NCI-H82 (cell line): ENCODE measurements at regions not wholly inside any gene's neighbourhood (a gene's known extent, or its start where the extent isn't known, plus 50 kb on each side); places are given as distances from the start of the nearest gene placed in this dataset.

Experiments used
- DNase-seq: peaks from one replicate; lab custom pipeline; 2025; lab: John Stamatoyannopoulos, UW

DNA sequence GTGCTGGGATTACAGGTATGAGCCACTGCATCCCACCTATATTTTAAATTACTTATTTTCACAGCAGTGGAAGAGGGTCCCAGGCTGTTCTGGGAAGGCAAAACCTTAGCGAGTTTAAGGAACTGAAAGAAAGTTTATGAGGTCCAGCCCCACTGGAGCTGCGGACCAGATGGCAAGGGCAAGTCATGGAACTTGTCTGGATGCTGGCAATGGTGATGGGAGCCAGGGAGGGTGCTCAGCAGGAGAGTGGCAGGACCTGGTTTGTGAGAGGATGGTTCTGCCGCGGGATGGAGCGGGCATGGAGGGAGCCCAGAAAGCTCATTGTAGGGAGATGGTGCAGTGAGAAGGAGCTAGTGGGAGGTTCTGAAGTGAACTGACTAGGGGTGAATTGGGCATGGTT is 50.6 kb upstream of the SLC45A1 start:
- DNase-seq = no peak

DNA sequence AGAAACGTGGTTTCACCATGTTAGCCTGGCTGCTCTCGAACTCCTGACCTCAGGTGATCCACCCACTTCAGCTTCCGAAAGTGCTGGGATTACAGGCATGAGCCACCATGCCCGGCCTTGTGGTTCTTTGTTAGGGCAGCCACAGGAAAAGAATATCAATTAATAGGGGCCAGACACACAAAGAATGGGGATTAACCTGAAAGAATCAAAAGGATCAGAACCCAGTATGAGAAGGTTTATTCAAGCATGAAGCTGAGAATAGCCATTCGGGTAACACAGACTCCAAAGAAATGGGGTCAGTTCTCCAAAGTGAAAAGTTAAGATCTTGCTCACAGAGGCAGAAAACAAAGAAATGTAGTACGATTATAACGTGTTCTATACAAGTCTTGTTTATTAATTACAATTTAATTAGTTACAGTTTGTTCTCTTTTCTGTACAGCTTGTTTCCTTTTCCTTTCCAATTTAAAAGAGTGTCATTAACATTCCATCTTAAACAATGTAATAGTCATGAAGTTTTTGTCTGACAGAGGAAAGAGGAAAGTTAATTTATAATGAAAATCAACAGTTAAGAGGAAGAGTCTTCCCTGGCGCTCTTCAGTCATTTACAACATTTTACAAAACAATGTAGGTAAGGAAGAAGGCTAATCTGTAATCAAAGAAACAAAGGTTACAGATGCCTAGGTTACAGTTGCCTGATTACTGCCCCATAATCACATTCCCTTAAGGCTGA is 51.3 kb upstream of the SLC45A1 start:
- DNase-seq = no peak

DNA sequence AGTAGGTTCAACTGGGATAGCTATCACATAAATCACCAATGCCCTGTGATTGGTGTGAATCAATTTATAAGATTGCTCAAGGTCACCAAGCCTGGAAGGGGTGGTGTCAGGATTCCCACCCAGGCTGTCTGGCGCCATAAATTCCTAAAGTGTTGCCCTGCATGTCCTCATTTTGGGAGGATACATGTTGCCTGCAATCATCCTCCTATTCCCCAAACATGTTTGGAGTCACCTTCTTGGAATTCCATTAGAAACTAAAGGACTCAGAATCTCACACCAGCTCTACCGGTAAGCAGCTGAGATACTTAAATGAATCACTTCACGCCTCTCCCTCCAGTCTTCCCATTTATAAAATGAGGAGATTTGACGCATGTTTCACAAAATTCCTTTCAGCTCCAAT is 54.1 kb upstream of the SLC45A1 start:
- no peak for DNase-seq

DNA sequence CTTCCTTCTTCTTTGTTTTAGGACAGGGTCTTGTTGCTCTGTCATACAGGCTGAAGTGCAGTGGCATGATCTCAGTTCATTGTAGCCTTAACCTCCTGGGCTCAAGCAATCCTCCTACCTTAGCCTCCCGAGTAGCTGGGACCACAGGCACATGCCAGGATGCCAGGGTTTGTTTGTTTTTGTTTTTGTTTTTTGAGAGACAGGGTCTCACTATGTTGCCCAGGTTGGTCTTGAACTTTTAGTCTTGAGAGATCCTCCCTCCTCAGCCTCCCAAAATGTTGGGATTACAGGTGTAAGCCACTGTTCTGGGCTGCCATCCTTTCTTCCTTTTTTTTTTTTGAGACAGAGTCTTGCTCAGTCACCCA is 56.5 kb upstream of the SLC45A1 start:
- no peak for DNase-seq

DNA sequence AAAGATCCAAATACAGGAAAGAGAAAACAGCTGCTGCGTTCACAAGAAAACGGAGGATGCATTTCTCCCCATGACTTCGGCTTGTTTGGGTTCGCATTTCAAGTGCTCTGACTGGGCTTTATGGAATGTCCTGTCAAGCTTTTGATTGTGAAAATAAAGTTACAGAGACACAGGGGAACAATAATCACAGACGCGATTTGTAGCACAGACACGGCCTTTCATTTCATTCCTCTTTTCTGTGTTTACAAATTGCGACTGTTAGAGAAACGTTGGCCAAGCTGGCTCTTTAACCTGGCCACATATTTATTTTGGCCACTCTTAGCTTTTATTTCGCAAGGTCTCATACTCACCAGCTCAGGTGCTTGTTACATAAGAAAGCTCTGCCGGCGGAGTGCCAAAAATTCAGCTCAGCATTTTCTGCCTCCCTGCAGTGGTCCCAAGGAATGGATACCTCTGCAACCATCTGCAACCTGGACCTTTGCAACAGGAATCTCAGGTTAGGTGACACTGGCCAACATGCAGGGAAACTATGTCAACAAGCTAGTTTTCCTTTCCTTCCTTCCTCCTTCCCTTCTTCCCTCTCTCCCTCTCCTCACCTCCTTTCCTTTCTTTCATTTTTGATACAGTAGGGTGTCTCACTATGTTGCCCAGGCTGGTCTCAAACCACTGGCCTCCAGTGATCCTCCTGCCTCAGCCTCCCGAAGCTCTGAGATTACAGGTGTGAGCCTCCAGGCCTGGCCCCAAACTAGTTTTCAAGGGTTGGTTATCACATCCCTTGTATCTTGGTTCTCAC is 58.2 kb upstream of the SLC45A1 start:
- DNase-seq = no peak

DNA sequence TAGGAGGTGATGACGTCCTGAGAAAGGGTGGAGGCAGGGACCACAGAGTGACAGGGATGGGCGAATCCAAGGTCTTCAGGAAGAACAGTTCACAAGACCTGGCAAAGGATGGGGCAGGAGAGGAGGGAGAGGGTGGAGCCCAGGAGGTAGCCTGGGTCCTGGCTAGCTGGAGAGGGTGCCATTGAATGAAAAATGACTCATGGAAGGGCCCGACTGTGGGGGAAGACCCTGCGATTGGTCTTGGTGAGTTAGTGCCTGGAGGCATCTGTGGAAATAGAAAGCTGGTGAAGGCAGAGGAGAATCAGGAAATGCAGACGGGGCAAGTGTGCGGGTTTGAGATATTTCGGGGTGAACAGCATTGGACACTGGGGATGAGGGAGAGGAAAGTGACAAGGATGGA is 60.3 kb upstream of the SLC45A1 start:
- no peak for DNase-seq

DNA sequence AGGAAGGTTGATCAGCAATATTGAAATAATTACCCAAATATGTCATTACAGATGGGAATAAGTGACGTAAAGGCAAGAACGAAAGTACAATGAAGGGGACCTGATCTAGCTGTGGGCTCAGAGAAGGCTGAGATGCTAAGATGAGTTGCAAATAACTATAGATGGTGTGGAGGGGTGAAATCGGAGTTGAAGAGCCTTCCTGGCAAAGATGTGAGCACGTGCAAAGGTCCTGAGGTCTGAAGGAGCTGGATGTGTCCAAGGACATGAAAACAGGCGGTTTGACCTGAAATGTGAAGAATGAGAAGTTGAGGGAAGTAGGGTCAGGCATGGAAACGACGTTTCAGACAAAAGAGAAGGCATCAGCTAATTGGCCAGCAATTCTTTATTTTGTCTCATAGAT is 61.6 kb upstream of the SLC45A1 start:
- no peak for DNase-seq

DNA sequence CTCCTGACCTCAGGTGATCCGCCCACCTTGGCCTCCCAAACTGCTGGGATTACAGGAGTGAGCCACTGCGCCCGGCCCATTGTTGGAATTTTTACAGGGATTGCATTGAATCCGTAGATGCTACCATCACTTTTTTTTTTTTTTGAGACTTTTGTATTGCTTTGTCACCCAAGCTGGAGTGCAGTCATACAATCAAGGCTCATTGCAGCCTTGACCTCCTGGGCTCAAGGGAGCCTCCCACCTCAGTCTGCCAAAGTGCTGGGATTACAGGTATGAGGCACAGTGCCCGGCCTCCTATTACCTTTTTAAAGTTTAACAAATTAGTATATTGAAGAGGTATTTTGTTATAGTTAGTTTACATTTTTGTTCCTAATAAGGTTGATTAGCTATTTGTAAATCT is 62.2 kb upstream of the SLC45A1 start:
- no peak for DNase-seq

DNA sequence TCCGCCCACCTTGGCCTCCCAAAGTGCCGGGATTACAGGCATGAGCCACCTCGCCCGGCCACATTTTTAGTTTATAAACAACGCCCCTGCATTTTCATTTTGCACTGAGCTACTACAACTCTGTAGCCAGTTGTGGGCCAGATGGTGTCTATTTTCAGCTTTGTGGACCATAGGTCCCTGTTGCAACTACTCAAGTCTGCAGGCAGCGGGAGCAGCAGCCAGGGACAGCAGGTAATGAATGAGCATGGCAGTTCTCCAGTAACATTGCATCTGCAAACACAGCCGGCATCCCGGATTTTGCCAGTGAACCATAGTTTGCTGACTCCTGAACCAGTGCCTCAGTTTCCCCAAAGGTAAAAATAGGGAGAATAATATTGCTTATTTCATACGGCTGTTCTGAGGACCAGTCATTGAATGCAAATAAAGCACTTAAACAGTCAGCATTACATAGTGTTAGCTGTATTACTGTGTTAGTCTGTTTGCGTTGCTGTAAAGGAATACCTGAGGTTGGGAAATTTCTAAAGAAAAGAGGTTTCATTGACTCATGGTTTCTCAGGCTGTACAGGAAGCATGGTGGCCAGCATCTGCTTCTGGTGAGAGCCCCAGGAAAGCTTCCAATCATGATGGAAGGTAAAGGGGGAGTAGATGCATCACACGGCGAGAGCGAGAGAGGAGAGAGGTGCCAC is 65.5 kb upstream of the SLC45A1 start:
- no peak for DNase-seq

DNA sequence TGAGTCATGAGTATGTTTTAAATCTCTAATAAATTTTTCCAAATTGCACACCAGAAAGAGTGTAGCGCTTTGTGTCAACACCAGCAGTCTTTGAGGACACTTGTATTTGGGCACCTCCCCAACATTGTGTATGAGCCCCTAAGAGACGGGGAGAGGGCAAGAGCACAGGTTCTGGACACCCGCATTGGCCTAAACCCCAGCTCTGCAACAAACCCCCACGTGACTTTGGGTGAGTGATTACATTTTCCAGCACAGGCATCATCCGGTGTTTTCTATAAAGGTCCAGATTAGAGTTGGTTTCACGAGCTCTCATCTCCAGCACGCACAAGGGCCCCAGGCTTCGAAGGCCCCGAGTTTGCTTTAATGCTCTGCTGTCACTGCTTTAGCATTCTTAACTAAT is 66.3 kb upstream of the SLC45A1 start:
- no peak for DNase-seq

DNA sequence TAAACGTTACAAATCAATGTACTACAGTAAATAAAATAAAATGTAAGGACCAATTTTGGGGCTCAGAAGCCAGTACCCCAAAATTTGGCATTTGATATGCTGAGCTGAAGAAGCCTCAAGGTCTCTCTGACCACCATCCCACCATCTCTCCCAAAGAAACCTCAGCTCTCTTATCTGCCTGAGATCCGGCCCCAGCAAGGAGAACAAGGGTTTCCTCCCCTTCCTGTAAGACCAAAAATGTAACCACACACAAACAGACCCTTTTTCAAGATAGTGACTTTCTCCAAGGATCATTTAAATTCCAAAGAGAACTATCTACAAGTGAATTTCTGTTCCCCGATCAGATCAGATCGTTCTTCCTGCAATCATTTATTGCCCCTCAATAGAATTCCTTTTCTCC is 68.1 kb upstream of the SLC45A1 start:
- no peak for DNase-seq

DNA sequence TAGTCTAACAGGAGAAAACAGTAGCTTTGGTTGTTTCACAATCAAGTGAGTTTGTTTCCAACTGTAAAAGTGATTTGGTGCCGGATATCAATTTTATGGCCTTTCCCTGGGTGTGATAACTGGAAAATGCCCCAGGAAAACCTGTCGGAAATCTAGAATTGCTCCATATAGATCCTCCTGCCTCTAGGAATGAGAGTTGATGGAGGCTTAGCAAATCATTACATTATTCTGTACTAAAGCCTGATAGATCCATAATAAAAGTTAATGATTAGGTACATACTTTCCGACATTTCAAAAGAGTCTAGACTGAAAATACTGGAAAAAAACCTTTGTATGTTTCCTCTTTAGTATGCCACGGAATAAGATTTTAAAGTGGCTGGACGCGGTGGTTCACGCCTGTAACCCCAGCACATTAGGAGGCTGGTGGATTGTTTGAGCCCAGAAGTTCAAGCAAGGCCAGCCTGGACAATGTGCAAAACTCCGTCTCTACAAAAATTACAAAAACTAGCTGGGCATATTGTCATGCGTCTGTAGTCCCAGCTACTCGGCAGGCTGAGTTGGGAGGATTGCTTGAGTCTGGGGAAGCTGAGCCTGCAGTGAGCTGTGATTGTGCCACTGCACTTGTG is 70.0 kb upstream of the SLC45A1 start:
- no peak for DNase-seq

DNA sequence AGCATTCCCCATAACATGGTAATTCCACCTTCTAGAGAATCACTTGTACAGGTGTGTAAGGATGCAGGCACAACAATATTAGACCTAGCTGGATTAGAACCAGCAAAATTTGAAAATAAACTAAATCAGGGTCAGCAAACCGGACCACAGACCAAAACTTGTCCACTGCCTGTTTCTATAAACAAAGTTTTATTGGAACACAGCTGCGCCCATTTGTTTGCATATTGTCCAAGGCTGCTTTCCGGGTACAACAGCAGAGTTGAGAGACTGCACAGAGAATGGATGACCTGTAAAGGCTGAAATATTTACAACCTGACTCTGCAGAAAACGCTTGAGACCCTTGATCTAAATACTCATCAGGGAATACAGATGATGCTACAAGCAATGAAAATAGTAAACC is 73.6 kb upstream of the SLC45A1 start:
- DNase-seq = no peak

DNA sequence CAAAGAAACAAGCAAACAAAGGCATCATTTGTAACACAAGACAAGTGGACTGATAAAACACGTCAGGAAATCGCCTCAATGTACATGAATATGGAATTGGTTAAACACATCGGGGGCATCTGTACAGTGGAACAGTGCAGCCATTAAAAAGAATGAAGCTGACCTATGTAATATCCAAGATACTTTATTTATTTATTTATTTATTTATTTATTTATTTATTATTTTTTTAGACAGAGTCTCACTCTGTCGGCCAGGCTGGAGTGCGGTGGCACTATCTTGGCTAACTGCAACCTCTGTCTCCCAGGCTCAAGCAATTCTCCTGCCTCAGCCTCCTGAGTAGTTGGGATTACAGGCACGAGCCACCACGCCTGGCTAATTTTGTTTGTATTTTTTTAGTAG is 75.4 kb upstream of the SLC45A1 start:
- no peak for DNase-seq

DNA sequence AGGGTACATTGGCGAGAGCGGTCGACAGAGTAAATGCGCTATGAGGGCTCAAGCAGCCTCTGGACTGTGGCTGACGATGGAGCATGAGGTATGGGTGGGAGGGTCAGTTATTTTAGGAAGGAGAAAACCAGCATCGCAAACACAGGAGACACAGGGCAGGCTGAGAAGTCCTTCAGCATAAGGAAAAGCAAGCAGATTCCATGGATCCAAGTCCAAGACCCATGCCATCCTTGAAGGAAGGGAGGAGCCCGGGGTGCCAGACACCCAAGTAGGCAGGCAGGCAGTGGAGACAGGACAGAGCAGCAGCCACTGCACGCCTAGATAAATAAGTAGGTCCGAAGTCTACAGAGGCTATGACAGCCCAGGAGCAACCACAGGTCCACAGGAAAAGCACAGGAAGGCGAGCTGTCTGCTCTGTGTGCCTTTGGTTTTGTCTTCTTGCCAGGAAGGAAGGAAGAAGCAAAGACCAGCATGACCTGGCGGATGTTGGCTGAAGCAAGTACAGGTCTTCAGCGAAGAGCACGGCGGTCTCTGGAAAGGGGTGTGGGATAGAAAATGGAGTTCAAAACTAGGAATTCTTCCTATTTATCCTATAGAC is 76.4 kb upstream of the SLC45A1 start:
- DNase-seq = no peak

DNA sequence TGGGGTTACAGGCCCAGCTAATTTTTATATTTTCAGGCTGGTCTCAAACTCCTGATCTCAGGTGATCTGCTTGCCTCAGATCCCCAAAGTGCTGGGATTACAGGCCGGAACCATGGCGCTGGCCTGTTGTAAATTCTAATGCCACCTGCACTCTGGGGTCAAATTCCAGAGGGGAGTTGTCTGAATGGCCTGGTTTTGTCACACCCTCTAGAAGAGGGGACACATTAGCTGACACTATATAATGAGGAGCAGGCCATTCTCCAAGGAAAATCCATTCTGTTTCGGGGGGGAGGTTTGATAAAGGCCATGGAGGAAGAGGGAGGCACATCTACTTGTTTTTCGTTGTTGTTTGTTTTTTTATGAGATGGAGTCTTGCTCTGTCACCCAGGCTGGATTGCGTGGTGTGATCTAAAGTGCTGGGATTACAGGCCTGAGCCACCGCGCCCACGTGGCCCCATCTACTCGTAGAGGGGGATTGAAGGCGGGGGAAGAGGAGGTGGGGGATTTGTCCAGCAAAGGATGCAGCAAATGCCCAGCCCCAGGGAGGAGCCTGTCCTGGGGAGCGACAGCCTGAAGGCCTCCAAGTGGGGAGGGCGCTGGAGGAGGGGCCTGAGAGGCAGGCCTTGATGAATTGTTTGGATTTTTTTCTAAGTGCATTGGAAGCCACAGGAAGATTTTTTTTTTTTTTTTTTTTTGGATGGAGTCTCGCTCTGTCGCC is 78.4 kb upstream of the SLC45A1 start:
- peak; percentile 84 for DNase-seq

DNA sequence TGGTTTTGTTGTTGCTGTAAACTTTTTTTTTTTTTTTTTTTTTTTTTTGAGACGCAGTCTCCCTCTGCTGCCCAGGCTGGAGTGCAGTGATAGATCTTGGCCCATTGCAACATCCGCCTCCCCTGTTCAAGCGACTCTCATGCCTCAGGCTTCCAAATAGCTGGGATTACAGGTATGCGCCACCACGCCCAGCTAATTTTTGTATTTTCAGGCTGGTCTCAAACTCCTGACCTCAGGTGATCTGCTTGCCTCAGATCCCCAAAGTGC is 78.9 kb upstream of the SLC45A1 start:
- no peak for DNase-seq

DNA sequence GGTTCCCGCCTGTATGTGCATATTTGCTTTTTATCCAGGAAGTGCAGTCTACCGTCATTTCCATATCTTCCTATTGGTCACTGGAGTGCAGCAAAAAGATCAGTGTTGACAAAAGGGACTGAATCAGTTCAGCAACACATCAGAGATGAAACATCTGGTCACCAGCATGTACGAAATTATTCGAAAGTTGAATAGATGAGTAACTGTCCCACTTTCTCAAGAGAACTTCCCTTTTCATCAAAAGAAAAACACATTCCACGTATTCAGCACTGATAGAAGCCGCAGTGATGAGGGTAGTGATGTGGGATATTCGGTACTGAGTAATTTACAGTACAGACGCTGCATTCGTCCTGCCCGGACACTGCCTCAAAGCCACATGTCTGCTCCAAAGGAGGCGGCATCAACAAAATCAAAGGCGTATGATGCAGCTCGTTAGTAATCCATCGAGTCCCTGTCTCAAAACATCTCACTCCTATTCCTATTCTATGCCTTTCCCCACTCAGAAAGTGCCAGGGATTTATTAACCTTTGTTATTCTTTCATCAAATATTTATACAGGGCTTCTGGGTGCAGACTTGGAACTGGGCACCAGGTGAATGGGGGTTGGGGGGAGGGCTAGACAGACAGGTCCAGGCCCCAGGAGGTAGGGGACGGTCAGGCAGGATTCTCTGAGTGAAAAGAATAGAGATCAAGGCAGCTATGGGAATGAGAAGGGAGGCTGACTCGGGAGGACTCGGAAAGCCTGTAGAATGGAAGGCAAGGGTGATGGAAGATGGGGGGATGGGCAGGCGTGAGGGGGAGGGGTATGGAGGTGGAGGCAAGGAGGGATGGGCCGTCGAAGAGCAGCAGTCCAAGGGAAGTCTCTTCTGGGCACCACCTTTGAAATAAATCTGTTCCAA is 79.5 kb upstream of the SLC45A1 start:
- DNase-seq = no peak

DNA sequence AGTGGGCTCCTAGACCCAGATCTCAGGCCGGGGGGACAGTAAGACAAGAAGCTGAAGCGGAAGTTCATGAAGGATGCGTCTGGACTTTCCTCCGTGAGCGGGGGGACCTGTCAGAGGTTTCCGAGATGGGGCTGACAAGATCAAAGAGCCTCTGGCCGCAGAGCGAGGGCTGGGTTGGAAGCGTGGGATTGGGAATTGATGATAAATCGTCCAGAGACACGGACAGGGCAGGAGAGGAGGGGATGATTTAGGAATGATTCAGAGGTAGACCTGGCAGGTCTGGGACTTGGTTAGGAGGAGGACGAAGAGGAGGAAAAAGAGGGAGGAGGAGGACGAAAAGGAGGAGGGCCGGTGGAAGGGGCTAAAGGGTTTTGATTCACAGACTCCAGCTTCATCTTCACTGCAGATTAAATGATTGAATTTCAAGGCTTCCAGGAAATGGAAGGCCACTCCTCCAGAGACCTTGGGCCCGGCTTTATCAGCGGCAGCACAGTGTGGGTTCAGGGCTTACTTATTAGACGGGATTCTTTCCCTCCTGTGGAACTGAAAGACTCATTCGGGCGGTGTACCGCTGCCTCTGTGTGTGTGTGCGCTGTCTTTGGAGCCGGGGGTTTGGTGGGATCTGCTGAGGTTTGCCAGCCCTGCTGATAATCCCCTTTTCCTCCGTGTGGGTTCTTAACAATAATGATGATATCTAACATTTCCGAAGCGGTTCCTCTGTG is 85.7 kb upstream of the SLC45A1 start:
- no peak for DNase-seq

DNA sequence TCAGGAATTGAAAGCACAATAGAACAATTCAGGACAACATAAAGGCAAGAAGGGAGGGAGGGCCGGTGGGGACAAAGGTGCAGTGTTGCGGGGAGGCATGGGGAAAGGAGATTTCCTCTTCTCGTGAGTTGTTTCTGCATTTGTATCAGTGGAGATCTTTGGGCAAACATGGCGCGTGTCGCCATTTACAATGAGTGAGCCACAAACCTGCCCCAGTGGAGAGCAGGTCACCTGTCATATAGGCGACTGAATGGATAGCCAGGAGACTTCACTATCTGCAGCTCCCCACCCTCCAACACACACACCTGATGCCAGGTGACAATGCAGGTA is 87.7 kb upstream of the SLC45A1 start:
- DNase-seq = no peak
